HG03378 (cell line): ENCODE measurements at regions not wholly inside any gene's neighbourhood (a gene's known extent, or its start where the extent isn't known, plus 50 kb on each side); places are given as distances from the start of the nearest gene placed in this dataset.

Experiments used
- ATAC-seq: cut with Tn5 transposase; IDR thresholded peaks from one replicate; pipeline ENCODE4 v1.9.1; 2021; ENCODE audit warnings: mild to moderate bottlenecking, moderate library complexity; ENCODE audit not compliant: unreplicated experiment

DNA sequence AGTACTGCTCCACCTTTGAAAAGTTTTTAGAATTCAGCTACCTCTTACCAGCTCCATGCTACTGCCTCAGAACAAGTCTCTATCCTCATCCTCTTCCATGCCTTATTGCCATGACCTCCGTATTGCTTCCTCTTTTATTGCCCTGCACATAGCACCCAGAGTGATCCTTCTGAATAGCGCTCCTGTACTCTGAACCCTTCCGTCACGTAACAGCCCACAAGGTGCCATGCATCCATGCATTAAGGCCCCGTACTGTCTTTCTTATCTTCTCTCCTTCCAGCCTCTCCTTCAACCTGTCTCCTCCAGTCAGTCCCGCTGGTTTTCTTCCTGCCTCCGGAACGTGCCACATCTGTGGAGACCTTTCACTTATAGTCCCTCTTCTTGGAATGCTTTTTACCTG lies 273.3 kb upstream of the SEMA6A start:
- no peak for ATAC-seq

DNA sequence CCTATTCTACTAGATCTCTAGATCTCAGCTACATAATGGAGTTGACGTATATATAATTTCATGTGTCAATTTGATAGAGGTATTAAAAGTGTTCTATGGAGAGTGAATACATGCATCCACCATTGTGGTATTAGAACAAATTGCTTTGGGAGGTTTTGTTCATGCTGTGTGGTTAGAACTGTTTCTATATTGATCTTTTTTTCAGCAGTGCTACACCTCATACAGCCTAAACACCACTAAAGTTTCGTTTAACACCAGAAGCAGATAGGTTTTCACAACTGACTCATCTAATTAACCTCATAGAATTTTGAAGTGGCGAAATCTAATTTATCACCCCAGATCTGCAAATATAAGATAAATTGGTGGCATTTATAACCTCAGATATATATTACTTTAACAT lies 269.4 kb upstream of the SEMA6A start:
- ATAC-seq: no peak

DNA sequence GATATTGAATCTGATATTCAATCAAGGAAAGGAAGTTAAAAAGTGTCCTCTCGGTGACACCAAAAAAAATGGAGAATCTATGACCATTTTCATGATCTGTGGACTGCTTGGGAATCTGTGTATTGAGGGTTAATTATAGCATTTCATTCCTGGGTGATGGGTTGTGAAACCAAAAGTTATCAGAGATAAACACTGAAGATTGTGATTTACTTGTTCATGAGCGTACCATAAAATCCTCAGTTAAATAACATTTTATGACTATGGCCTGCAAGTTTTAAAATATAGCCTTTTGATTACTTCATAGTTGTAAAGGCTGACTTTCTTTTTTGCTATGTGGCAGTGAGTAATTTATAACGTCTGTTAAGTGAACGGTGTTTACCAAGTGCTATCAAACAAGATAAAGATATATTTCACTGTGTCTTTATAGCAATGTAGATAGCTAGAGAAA lies 267.9 kb upstream of the SEMA6A start:
- ATAC-seq: no peak

DNA sequence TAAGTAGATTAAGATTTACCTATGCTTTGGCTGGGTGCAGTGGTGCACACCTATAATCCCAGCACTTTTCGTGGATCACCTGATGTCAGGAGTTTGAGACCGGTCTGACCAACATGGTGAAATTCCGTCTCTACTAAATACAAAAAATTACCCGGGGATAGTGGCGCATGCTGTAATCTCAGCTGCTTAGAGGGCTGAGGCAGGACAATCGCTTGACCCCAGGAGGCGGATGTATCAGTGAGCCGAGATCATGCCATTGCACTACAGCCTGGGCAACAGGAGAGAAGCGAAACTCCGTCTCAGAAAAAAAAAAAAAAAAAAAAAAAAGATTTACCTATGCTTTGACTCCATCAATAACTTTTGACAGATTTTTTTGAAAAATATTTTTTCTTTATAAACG lies 267.1 kb upstream of the SEMA6A start:
- ATAC-seq: no peak

DNA sequence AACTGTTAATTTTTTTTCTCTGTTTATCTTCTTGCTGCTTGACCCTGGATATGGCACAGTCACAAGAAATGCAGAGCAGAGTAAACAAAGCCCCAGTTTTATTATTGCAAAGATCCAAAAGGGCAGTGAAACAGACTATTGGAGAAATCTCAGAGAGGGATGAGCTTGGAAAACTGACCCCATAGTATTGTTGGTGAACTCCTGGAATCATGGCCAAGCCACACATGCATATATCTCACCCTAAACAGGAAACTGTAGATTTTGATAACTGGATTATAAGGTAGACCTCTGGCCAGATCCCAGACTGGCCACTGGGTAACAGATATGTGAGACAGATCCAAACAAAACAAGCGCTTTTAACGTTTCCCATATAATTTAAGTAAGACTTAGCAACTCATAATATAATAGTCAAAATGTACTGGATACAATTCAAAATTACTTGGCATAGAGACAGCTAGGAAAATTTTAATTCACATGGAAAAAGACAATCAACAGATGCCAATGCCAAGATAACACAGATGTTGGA lies 263.5 kb upstream of the SEMA6A start:
- no peak for ATAC-seq

DNA sequence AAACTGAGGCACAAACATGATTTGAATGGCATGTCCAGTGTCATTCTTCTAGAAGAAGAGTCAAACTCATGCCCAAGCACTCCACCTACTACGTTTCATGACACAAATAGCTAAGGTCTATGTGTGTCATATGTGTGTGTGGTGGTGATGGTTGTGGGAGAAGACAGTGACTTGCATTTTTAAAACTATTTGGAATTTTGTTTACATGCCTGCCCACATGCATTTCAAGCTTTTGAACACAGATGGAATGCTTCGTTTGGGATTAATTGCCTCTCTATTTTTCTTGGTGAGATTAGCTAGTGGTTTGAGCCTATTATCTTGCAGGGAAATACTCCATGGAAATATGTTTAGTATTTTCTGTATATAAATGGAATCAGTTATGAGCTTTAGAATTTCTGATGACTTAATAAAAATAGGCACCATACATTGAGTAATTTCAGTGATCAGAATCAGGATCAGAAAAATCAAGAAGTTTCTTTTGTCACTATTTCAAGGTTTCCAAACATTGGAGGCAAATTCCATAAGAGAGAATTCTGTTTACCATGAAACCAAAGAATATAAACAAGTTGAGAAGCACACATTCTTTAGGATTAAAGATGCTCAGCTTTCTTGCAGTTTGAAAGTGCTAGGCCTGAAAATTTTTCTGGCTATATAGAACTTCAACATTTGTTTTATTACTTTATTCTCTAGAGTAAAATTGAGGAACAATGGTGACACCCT lies 260.3 kb upstream of the SEMA6A start:
- no peak for ATAC-seq

DNA sequence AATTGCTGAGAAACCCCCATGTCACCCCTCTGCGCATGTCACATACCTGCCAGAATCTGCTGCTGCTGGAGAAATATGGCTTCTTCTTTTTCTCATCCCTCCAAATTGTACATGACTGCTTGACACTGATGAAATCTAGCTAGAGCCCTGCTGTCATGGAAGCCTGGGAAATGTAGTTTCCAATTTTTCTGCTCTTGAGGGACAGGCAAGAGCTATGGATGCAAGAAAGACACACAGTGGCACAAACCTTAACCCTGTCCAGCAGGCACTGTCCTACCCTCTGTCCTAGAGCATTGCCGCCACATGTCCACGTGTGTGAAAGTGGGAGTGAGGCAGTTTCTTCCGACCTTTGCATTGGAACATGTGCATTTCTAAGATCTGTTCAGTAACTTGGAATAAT lies 255.5 kb upstream of the SEMA6A start:
- ATAC-seq: no peak

DNA sequence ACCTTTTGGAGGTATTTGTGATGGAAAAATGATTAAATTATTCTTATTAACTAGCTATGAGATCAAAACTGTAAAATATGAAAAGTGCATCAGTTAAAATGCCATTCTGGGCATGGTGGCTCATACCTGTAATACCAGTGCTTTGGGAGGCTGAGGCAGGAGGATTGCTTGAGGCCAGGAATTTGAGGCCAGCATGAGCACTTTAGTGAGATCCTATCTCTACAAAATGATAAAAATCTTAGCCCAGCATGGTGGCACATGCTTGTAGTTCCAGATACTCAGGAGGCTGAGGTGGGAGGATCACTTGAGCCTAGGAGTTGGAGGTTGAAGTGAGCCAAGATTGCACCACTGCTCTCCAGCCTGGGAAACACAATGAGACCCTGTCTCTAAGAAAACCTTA lies 252.5 kb upstream of the SEMA6A start:
- no peak for ATAC-seq

DNA sequence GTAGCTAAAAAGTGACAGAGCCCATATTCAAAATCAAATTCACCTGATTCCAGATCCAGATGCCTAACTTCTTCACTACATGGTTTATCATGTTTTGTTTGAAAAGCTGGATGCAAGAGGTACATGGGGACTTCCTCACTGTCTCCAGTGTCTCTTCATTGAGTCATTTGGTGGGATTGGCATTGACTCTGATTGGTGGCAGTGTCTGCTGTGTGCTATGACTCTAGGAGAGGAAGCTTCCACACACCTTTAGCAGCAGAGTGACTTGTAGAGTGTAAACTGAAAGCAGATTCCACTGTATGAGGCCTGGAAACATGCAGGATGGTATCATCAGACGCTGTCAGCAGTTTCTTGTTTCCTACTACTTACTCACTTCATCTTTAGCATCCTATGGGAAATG lies 250.9 kb upstream of the SEMA6A start:
- no peak for ATAC-seq

DNA sequence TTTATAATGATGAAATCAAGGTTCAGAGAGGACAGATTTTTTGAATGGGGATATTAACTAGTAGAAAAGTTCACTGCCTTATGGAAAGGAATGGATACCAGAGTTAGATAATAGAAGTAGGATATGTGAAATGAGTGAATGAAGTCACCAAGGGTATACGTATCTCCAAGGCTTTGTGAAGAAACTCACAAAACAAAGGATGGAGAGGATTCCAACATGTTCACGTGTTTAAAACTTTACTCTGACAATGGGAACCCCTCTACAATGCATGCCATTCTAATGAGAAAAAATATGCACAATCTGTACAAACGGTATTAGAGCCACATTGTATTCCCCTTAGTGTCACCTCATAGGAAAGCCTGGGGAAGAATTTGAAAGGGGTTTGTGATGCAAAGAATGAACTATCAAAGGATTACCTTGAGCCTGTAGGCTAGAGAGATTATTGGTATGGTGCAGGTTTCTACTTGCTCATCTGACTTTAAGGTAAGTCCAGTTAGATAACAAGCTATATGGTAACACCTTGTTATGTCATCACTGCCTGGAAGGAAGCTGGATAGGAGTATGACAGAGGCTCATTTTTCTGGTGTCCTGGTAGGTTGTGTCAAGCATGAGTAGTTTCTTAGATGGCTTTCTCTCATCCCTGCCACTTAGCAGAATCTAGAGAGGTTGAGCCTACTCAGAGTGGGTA lies 250.3 kb upstream of the SEMA6A start:
- no peak for ATAC-seq

DNA sequence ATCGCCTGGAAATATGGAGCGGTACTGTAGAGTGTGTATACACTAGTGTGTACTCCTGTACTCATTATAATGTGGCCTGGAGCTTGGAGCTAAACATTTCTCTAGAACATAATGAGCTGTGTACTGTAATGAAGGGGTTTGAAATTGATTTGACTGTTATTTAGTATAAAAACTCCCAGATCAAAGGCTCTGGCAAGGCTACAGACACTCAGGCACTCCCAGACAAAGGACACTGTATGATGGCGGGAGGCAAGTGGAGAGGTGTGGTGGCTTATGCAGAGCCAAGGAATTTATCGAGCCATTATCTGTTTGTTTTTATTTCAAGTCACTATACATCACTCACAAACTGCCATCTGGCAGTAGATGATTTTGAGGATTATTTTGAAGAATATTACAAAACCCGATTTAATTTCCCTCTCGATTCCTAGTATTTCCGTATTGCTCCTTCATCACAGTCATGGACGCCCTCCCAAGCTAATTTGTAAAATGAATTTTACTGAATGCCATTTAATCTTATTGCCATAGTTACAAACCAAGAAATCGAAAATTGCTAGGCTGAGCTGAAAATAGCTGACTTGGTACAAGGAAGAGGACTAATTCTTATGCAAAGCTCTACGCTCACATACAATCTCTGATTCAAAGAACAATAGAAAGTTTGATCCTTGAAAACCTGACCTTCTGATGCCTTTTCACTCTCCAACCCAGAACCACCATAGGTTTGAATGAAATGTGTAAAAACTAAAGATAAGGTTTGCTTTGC lies 240.2 kb upstream of the SEMA6A start:
- ATAC-seq: no peak

DNA sequence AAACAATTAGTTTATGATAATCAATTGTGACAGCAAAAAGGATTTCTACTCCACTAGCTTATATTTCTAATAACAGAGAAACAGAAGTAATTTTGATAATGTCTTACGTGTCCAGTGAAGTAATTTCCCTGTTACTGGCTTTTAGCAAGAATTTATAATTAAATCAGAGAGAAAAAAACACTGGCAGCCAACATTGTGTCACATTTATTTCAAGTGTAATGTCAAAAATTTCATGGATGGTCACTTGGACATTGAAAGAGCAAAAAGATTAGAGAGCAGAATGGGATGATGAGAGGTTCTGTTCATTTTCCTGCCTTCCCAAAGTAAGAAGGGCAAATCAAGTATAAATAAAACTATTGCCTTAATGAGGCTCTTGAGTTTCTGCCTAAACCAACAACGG lies 239.3 kb upstream of the SEMA6A start:
- ATAC-seq: no peak

DNA sequence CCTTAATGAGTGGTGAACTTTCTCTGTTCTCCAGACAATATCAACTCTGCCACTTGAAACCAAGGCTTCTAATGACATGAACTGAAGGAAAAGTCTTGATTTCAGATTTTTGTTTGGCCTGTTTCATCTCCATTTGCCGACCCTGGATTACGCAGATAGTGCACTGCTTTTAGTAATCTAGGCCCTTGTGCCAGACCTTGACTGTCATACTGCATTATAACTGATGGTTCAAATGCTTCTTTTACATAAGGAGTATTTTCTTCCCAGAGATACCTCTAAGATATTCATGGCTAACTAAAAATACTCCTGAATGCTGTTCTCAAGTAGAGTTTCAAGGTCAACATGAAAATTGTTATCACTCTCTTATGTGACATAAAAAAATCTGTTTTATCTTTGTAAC lies 238.7 kb upstream of the SEMA6A start:
- ATAC-seq: no peak

DNA sequence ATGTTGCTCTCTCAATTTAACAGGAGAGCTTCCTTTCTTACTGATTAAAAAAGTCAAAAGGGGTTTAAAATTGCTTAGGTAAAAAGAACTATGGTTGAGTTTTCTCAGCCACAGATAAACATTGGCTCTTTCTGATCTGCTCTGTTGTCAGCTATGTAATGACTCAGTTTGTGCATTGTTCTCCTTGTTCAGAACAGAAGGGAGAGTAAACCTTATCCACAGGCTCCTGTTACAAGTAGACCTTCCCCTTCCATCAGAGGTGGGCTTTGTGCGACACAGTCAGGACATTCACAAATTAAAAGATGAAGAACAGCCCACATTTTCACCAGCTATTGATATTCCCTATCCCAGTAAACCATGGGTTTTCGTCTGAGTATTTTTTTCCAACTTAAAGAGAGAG lies 236.3 kb upstream of the SEMA6A start:
- ATAC-seq: no peak

DNA sequence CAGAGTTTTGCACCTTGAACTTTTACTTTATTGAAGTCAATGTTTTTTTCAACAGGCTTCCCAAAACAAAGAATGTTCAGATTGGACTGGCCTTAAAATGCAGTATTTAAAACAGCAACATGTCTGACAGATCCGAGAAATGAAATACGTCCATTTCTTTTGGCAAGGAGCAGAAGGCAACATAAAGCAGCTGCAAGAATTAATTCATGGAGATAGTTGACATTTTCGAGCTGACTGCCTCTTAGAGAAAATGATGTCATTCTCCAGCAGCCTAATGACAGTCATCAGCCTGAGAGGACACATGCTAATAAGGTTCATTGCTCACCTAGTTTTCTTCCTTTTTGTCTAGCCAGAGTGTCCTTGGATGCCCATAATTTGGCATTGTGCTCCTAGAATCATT lies 232.2 kb upstream of the SEMA6A start:
- ATAC-seq: no peak

DNA sequence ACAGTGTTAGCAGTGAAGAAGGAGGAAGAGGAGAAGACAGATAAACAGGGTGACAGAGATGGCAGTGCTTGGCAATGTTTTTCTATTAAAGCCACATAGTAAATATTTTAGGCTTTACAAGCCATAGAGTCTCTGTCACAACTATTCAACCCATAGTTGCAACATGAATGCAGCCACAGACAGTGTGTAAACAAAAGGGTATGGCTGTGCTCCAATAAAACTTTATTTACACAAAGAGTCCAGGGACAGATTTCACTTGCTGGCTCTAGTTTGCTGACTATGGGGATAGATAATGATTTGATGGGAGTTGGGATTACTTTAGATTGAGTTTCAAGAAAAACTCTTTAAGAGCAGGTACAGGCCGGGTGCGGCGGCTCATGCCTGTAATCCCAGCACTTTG lies 224.8 kb upstream of the SEMA6A start:
- no peak for ATAC-seq

DNA sequence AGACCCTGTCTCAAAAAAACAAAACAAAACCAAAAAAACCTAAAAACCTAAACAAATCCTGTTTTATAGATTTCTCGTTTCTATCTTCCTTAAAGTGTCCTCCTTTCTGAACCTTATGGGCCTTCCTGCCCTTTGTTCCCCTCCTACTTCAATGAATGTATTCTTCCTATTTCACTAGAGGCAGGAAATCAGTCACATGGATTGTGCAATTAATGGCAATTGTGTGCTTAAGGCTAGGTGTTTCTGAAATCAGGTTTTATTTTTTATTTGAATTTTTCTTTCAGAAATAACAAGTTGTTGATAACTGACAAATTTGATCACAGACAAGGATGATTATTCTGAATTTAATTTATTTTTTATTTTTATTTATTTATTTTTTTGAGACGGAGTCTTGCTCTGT lies 220.6 kb upstream of the SEMA6A start:
- no peak for ATAC-seq

DNA sequence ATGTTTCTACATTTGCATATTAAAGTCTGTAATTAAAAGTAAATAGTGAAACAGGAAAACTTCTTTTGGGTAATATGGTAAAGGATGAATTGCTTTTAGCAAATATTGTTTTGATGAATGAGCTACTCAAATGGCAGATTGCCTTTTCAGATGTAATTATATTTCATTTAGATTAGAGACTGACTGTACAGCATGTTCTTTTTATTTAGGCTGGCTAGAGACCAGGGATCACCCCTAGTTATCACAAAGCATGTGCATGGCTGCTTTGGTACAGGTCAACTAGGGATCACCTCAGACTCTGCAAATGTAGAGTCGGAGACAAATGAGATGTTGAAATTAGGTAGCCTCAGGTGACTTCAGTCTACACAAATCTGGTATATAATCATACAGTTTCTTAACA lies 214.9 kb upstream of the SEMA6A start:
- no peak for ATAC-seq

DNA sequence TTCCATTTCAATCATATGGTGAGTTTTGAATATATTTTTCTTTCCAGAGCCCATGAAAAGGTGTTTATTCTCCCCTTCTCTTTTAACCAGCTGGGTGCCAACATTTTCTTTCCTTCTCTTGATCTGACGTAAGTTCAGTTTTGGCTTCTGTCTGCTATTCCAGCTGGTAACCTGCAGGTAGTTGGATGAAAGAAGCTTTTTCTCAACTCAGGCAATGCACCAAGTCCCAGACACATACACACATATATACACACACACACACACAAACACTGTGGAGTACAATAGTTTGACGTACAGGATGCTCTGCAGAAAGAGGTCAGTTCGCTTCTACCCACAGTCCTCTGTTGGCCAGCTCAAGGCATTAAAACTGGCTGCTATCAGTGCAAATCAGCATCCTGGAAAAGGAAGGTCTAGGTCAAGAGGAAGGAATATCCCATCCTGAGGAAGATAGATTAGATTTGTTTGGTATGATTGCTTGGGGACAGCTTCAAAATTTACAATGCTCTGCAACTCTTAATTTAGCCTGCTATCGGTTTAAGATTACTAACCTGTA lies 214.3 kb upstream of the SEMA6A start:
- no peak for ATAC-seq

DNA sequence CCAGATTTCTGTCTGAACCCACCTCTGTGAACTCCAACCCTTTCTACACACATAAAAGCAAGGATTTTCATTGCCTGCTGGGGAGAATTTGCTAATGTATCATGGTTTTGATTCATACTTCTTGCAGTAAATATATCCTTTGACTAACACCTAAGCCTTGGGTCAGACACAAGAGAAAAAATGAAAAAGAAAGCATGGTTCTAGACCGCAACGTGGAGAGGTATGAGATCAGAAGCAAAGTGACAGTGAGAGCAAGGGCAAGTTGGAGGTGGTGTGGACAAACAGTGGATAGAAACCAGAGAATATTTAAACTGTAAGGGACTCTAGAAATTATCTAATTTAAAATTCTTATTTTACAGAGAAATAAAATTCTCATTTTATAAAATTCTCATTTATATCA lies 212.9 kb upstream of the SEMA6A start:
- no peak for ATAC-seq

DNA sequence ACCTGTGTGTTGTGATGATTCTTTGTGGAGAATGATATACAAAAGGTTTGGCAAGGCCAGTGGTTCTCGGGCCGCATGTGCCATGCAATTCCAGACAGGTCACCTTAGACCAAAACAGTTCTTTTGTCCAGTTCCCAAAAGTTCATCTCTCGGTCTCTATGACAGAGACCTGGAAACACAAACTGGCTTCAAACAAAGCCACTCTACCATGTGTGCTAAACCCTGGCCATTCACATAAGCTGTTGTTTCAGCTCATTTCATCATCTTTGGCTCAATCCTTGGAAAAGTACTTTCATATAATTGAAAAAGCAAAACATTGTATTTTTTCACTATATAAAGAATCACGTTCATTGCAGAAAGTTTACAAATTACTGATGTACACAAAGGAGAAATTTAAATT lies 210.5 kb upstream of the SEMA6A start:
- no peak for ATAC-seq

DNA sequence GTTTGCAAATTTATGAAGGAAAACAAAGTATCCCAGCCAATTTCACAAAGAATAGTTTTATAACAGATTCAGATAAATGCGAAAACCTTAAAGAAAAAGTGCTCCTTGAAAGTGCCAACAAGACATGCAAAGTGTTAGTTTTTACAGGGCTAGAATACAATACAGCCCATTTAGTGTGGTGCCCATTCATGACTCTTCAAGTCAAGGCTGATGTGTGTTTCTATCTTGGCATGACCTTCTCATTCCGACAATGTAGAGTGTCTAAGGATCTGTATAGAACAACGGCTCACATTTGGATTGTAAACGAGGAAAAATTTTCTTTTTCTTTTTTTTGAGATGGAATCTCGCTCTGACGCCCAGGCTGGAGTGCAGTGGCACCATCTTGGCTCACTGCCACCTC lies 205.2 kb upstream of the SEMA6A start:
- no peak for ATAC-seq
